ENCODE measurements at regions not wholly inside any gene's neighbourhood (a gene's known extent, or its start where the extent isn't known, plus 50 kb on each side); places are given as distances from the start of the nearest gene placed in this dataset.

GRCh38 chr13:44749906-44750305, 173.8 kb upstream of the TSC22D1 start:
- no peak for TF ChIP-seq EZH2 (IDR thresholded peaks at IDR 0.05; ENCODE audit: low read depth)
- TF ChIP-seq CTCF (conservative IDR thresholded peaks at IDR 0.05), result no peak
- no TSS peak for BruUV-seq (replicated peaks)
- peaks cover 8% of the 10 kb centered on the region; the same call in 1 of the 2 replicates for H3F3A ChIP-seq (ENCODE audit: insufficient read depth, low read depth)
- no peak overlapping the region for H3K4me3 ChIP-seq
- H2AFZ ChIP-seq, result no peak overlapping the region
- intact Hi-C loops (cut with micrococcal nuclease; ENCODE audit: unreplicated experiment), result no loop called here
- ChIA-PET CTCF (no interaction called here), POLR2A (ENCODE audit: unreplicated experiment) (no interaction called here)
- H3K36me3 ChIP-seq (ENCODE audit: low read depth), result no peaks in the 10 kb centered on the region
- H3K27ac ChIP-seq, result no peak overlapping the region
- no peaks in the 10 kb centered on the region for H3K27me3 ChIP-seq (ENCODE audit: insufficient read depth, low read depth)
- H3K79me2 ChIP-seq (ENCODE audit: low read depth), result no peaks in the 10 kb centered on the region
- DNase-seq, result no peak
- H3K4me1 ChIP-seq (replicated peaks; ENCODE audit: insufficient read depth), result peaks cover 20% of the 10 kb centered on the region
- H4K20me1 ChIP-seq (ENCODE audit: insufficient read depth), result no peaks in the 10 kb centered on the region
- peaks cover 14% of the 10 kb centered on the region; the same call in 1 of the 2 replicates for H3K9me3 ChIP-seq (ENCODE audit: insufficient read depth, low read depth)
- H3K9me2 ChIP-seq (ENCODE audit: insufficient read depth), result no peaks in the 10 kb centered on the region
- no peak overlapping the region for H3K4me2 ChIP-seq

- Histone ChIP-seq H3K27me3 (ENCODE audit: insufficient read depth, low read depth) (no peaks in the 10 kb centered on the region), H3K27ac (no peak overlapping the region), H3K9me3 (ENCODE audit: insufficient read depth, low read depth) (peaks cover 14% of the 10 kb centered on the region; the same call in 1 of the 2 replicates), H3F3A (ENCODE audit: insufficient read depth, low read depth) (0 out of 2 replicates have a peak, but pooled peaks cover 8% of the 10 kb centered on the region), H4K20me1 (ENCODE audit: insufficient read depth) (no peaks in the 10 kb centered on the region), H3K4me1 (replicated peaks; ENCODE audit: insufficient read depth) (peaks cover 18% of the 10 kb centered on the region), H3K4me2 (no peak overlapping the region), H2AFZ (no peak overlapping the region), H3K36me3 (ENCODE audit: low read depth) (no peaks in the 10 kb centered on the region), H3K79me2 (ENCODE audit: low read depth) (no peaks in the 10 kb centered on the region), H3K4me3 (no peak overlapping the region), H3K9me2 (ENCODE audit: insufficient read depth) (no peaks in the 10 kb centered on the region)
- DNase-seq, result no peak
- ChIA-PET POLR2A (ENCODE audit: unreplicated experiment) (no interaction called here), CTCF (no interaction called here)
- no peak for TF ChIP-seq EZH2 (IDR thresholded peaks at IDR 0.05; ENCODE audit: low read depth)
- intact Hi-C loops (cut with micrococcal nuclease; ENCODE audit: unreplicated experiment), result no loop called here
- no TSS peak for BruUV-seq (replicated peaks)
Measured at GRCh38 chr13:44748439-44748838, 172.3 kb upstream of the TSC22D1 start.

- DNase-seq, result no peak
- Histone ChIP-seq H3K27me3 (ENCODE audit: insufficient read depth, low read depth) (no peaks in the 10 kb centered on the region), H3K9me2 (ENCODE audit: insufficient read depth) (no peaks in the 10 kb centered on the region), H3K27ac (no peak overlapping the region), H3K4me2 (no peak overlapping the region), H4K20me1 (ENCODE audit: insufficient read depth) (no peaks in the 10 kb centered on the region), H3K36me3 (ENCODE audit: low read depth) (no peaks in the 10 kb centered on the region), H3F3A (ENCODE audit: insufficient read depth, low read depth) (0 out of 2 replicates have a peak, but pooled peaks cover 8% of the 10 kb centered on the region), H3K4me1 (replicated peaks; ENCODE audit: insufficient read depth) (peaks cover 18% of the 10 kb centered on the region), H3K79me2 (ENCODE audit: low read depth) (no peaks in the 10 kb centered on the region), H3K9me3 (ENCODE audit: insufficient read depth, low read depth) (peaks cover 14% of the 10 kb centered on the region; the same call in 1 of the 2 replicates), H3K4me3 (no peak overlapping the region), H2AFZ (no peak overlapping the region)
- TF ChIP-seq EZH2 (IDR thresholded peaks at IDR 0.05; ENCODE audit: low read depth) (no peak), CTCF (conservative IDR thresholded peaks at IDR 0.05) (no peak)
- intact Hi-C loops (cut with micrococcal nuclease; ENCODE audit: unreplicated experiment), result no loop called here
- POLR2A ChIA-PET (ENCODE audit: unreplicated experiment), result no interaction called here
- no TSS peak for BruUV-seq (replicated peaks)
- CTCF ChIA-PET, result no interaction called here
Measured at GRCh38 chr13:44747179-44747578, 171.0 kb upstream of the TSC22D1 start.

DNA sequence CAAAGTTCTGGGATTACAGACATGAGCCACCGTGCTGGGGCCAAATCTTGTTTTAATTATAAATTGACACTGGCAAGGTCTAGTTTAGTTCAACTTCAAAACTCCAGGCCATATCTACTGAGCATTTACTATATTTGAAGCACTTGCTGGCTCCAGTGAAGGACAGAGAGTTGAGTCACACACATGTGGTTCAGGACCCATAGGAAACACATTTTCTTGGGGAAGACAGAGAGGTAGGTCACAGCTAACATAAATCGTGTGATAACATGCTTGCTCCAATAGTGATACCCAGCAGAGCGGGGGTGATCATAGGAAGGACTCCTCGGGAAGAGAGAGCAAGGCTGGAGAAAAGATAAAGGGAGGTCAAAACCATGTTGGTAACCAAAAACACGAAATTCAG, 170.6 kb upstream of the TSC22D1 start:
- CTCF ChIA-PET, result no interaction called here
- intact Hi-C loops (cut with micrococcal nuclease; ENCODE audit: unreplicated experiment), result no loop called here
- no TSS peak for BruUV-seq (replicated peaks)
- Histone ChIP-seq H3K27ac (no peak overlapping the region), H3K4me2 (no peak overlapping the region), H3K9me2 (ENCODE audit: insufficient read depth) (no peaks in the 10 kb centered on the region), H4K20me1 (ENCODE audit: insufficient read depth) (no peaks in the 10 kb centered on the region), H2AFZ (no peak overlapping the region), H3K36me3 (ENCODE audit: low read depth) (no peaks in the 10 kb centered on the region), H3K9me3 (ENCODE audit: insufficient read depth, low read depth) (peaks cover 10% of the 10 kb centered on the region; the same call in 1 of the 2 replicates), H3K4me3 (no peak overlapping the region), H3F3A (ENCODE audit: insufficient read depth, low read depth) (0 out of 2 replicates have a peak, but pooled peaks cover 8% of the 10 kb centered on the region), H3K4me1 (replicated peaks; ENCODE audit: insufficient read depth) (peaks cover 18% of the 10 kb centered on the region), H3K27me3 (ENCODE audit: insufficient read depth, low read depth) (no peaks in the 10 kb centered on the region), H3K79me2 (ENCODE audit: low read depth) (no peaks in the 10 kb centered on the region)
- POLR2A ChIA-PET (ENCODE audit: unreplicated experiment), result no interaction called here
- TF ChIP-seq EZH2 (IDR thresholded peaks at IDR 0.05; ENCODE audit: low read depth) (no peak), CTCF (conservative IDR thresholded peaks at IDR 0.05) (no peak)
- no peak for DNase-seq
